Liver (tissue), 3 donors: ENCODE measurements at regions not wholly inside any gene's neighbourhood (a gene's known extent, or its start where the extent isn't known, plus 50 kb on each side); places are given as distances from the start of the nearest gene placed in this dataset.

Source experiments
- ATF3 ChIP-seq: IDR thresholded peaks from 2 replicates; pipeline ENCODE4 v1.6.1; 2016; ENCODE audit warnings: antibody characterized with exemption
- CTCF ChIP-seq: fragments of 150-350 bp; IDR thresholded peaks from 2 replicates; pipeline ENCODE4 v1.5.1; 2017; ENCODE audit warnings: improper control_type of control experiment, low read depth, low read length; ENCODE audit not compliant: missing input control
- EGR1 ChIP-seq, 2 donors: IDR thresholded peaks; 2 replicates each; pipeline ENCODE4 v1.6.1; 2016 to 2018; ENCODE audit warnings: antibody characterized with exemption in 2 of 2, low read depth in 2 of 2
- HNF4A ChIP-seq, 2 donors: conservative IDR thresholded peaks; 2 replicates each; pipeline ENCODE4 v1.6.1; 2016; ENCODE audit warnings: antibody characterized with exemption in 2 of 2, mild to moderate bottlenecking in 2 of 2
- JUND ChIP-seq, 2 donors: IDR thresholded peaks; 2 replicates each; pipeline ENCODE4 v1.6.1; 2016; ENCODE audit warnings: antibody characterized with exemption in 2 of 2
- RAD21 ChIP-seq, 2 donors: IDR thresholded peaks; 2 replicates each; pipeline ENCODE4 v1.6.1; 2016; ENCODE audit warnings: antibody characterized with exemption in 2 of 2, mild to moderate bottlenecking in 2 of 2
- REST ChIP-seq: IDR thresholded peaks from 2 replicates; pipeline ENCODE4 v1.6.1; 2016; ENCODE audit warnings: antibody characterized with exemption, mild to moderate bottlenecking
- RXRA ChIP-seq, 2 donors: IDR thresholded peaks; 2 replicates each; pipeline ENCODE4 v1.6.1; 2017 to 2018; ENCODE audit warnings: antibody characterized with exemption in 2 of 2, mild to moderate bottlenecking in 1 of 2
- TAF1 ChIP-seq: conservative IDR thresholded peaks from 2 replicates; pipeline ENCODE4 v1.6.1; 2016; ENCODE audit warnings: antibody characterized with exemption, mild to moderate bottlenecking
- YY1 ChIP-seq: IDR thresholded peaks from 2 replicates; pipeline ENCODE4 v1.6.1; 2016; ENCODE audit warnings: antibody characterized with exemption, mild to moderate bottlenecking
- TF ChIP-seq, protein P1 (sequence below): IDR thresholded peaks from 2 replicates; pipeline ENCODE4 v1.6.1; 2016; ENCODE audit warnings: antibody characterized with exemption
- TF ChIP-seq, protein P2 (sequence below): IDR thresholded peaks from 2 replicates; pipeline ENCODE4 v1.6.1; 2016; ENCODE audit warnings: antibody characterized with exemption
- donor health status: healthy.
- donor health status: healthy.

DNA sequence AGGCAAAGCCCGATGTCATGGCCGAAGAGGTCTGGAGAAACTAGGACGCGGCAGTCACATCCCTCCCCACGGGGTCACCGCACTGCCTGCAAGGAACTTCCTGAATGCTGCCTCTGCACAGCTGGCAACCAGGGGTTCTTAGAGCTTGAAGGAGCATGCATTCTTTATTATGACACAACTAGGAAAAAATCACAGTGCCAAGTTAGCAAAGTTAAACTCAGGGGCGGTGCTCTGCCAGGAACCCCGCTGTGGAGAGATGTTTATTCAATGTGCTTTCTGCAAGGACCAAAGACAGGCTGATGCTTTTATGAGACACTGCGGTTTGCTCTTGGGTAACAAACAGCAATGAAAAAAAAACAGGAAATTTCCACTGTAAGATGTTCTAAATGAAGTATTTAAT lies 287.3 kb upstream of the FOXQ1 start:
- TF ChIP-seq CTCF (no peak), REST (no peak), TAF1 (no peak), JUND (IDR thresholded peaks at IDR 0.05) (no peak), ATF3 (no peak), YY1 (no peak), RAD21 (IDR thresholded peaks at IDR 0.05) (no peak), EGR1 (IDR thresholded peaks at IDR 0.05; ENCODE audit: low read depth in 2 of 2) (no peak), HNF4A (conservative IDR thresholded peaks at IDR 0.05) (no peak), RXRA (IDR thresholded peaks at IDR 0.05) (peak; percentile 26 to 40)
- TF ChIP-seq, protein P1, sequence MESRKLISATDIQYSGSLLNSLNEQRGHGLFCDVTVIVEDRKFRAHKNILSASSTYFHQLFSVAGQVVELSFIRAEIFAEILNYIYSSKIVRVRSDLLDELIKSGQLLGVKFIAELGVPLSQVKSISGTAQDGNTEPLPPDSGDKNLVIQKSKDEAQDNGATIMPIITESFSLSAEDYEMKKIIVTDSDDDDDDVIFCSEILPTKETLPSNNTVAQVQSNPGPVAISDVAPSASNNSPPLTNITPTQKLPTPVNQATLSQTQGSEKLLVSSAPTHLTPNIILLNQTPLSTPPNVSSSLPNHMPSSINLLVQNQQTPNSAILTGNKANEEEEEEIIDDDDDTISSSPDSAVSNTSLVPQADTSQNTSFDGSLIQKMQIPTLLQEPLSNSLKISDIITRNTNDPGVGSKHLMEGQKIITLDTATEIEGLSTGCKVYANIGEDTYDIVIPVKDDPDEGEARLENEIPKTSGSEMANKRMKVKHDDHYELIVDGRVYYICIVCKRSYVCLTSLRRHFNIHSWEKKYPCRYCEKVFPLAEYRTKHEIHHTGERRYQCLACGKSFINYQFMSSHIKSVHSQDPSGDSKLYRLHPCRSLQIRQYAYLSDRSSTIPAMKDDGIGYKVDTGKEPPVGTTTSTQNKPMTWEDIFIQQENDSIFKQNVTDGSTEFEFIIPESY: no peak
- TF ChIP-seq, protein P2, sequence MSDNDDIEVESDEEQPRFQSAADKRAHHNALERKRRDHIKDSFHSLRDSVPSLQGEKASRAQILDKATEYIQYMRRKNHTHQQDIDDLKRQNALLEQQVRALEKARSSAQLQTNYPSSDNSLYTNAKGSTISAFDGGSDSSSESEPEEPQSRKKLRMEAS: no peak
